Common myeloid progenitor, CD34-positive (primary cell): ENCODE measurements at regions not wholly inside any gene's neighbourhood (a gene's known extent, or its start where the extent isn't known, plus 50 kb on each side); places are given as distances from the start of the nearest gene placed in this dataset.

Experiments used
- CTCF ChIA-PET: fragments of 350-600 bp; sonication (Branson Sonifier 250); formaldehyde crosslinking; loops from one replicate; lab custom pipeline; 2021; ENCODE audit warnings: antibody characterized with exemption; lab: Charles Lee
- POLR2A ChIA-PET: fragments of 350-600 bp; sonication (Branson Sonifier 250); formaldehyde crosslinking; loops from one replicate; lab custom pipeline; 2021; ENCODE audit warnings: antibody characterized with exemption; lab: Charles Lee
- DNase-seq, 3 donors: peaks; one replicate each; pipeline versions ENCODE4 v3.0.0 to v3.0.0-alpha.2; 2013
- H3K27ac ChIP-seq, 2 experiments: 1 replicate in 1 of 2; 2 replicates in 1 of 2; pipeline ENCODE4 v1.7.0; 2013; ENCODE audit warnings: inconsistent platforms in 2 of 2, low read length in 2 of 2, mild to moderate bottlenecking in 2 of 2, low read depth in 1 of 2, moderate library complexity in 1 of 2; ENCODE audit not compliant: severe bottlenecking in 2 of 2, insufficient read depth in 1 of 2, poor library complexity in 1 of 2
- H3K27me3 ChIP-seq, 5 experiments: replicated peaks in 2 of 5; 1 replicate in 3 of 5; 2 replicates in 2 of 5; pipeline versions ENCODE4 v1.6.1 to v1.7.0; 2013; ENCODE audit warnings: low read length in 4 of 5, mild to moderate bottlenecking in 2 of 5, moderate library complexity in 2 of 5, inconsistent platforms in 1 of 5; ENCODE audit not compliant: insufficient read depth in 5 of 5, control insufficient read depth in 4 of 5
- H3K36me3 ChIP-seq, 4 experiments: 1 replicate in 2 of 4; 2 replicates in 2 of 4; pipeline versions ENCODE4 v1.6.1 to v1.7.0; 2013; ENCODE audit warnings: low read length in 3 of 4, control low read depth in 1 of 4, mild to moderate bottlenecking in 1 of 4; ENCODE audit not compliant: control insufficient read depth in 4 of 4, insufficient read depth in 4 of 4
- H3K4me1 ChIP-seq, 4 experiments: 1 replicate in 3 of 4; 2 replicates in 1 of 4; pipeline versions ENCODE4 v1.6.1 to v1.7.1; 2013; ENCODE audit warnings: low read length in 3 of 4, mild to moderate bottlenecking in 3 of 4, control low read depth in 1 of 4, inconsistent platforms in 1 of 4, moderate library complexity in 1 of 4; ENCODE audit not compliant: control insufficient read depth in 4 of 4, insufficient read depth in 4 of 4; ENCODE audit errors: control extremely low read depth in 1 of 4
- H3K4me3 ChIP-seq, 7 experiments: 1 replicate in 4 of 7; 2 replicates in 3 of 7; pipeline versions ENCODE4 v1.5.1 to v1.7.0; 2013; ENCODE audit warnings: mild to moderate bottlenecking in 7 of 7, low read length in 6 of 7, moderate library complexity in 6 of 7, inconsistent platforms in 2 of 7, low read depth in 2 of 7, control low read depth in 1 of 7; ENCODE audit not compliant: insufficient read depth in 4 of 7, control insufficient read depth in 1 of 7; ENCODE audit errors: extremely low read depth in 1 of 7
- H3K9me3 ChIP-seq, 5 experiments: 1 replicate in 4 of 5; 2 replicates in 1 of 5; pipeline versions ENCODE4 v1.6.1 to v1.7.1; 2013; ENCODE audit warnings: low read length in 4 of 5, mild to moderate bottlenecking in 2 of 5, inconsistent platforms in 1 of 5, low read depth in 1 of 5, moderate library complexity in 1 of 5; ENCODE audit not compliant: control insufficient read depth in 4 of 5, insufficient read depth in 2 of 5; ENCODE audit errors: control extremely low read depth in 1 of 5
- WGBS: methylation state at CpG from one replicate; pipeline ENCODE4 v1.1.5; 2013; ENCODE audit not compliant: insufficient coverage; 5-methylcytosine and 5-hydroxymethylcytosine counted together

DNA sequence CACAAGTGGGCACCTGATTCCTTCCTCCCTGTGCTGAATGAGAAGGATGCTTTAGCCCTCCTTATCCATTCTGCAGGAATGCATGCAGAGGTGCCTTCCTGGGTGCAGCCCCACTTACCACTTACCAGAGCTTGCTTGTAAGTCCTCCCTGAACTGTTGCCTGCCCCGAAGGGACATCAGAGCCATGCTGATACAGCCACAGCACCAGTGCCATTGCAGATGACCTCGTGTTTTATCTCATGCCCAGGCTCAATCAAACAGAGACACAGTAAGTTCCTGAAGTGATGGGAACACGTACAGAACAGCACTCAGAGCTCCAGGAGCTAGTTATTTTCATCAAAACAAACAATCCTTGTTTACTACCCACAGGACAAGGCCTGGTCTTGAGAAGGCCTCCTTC lies 81.9 kb downstream of the ATP1A1 start:
- ChIA-PET CTCF (no interaction called here), POLR2A (no interaction called here)
- no peak overlapping the region for H3K4me3 ChIP-seq
- no peaks in the 10 kb centered on the region for H3K4me1 ChIP-seq
- 97% methylated on average over 3 of the region's 3 CpGs for WGBS
- DNase-seq: no peak
- H3K27me3 ChIP-seq: no peaks in the 10 kb centered on the region
- H3K9me3 ChIP-seq: no peaks in the 10 kb centered on the region
- H3K27ac ChIP-seq: no peak overlapping the region
- no peaks in the 10 kb centered on the region for H3K36me3 ChIP-seq

DNA sequence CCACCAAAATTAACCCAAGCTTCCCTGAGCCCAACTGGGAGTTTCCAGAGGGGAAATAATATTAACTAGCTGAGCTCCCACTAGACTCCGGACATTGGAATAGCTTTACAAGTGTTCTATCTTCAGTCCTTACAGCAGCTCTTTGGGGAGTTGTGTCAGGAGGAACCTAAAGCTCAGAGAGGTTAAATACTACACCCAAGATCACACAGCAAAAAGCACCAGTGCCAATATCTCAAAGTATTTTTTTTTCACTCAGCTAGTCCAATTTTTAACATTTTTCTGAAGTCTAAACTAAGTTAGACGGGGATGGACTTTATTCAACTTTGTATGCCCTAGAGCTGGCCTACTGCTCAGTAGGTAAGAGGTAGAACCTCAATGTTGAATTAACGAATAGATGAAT lies 82.5 kb downstream of the ATP1A1 start:
- no peaks in the 10 kb centered on the region for H3K4me1 ChIP-seq
- DNase-seq: no peak
- no peak overlapping the region for H3K27ac ChIP-seq
- no peaks in the 10 kb centered on the region for H3K9me3 ChIP-seq
- POLR2A ChIA-PET: no interaction called here
- CTCF ChIA-PET: interaction anchor here (1.2 kb wide), 1 partner anchor 29 kb away, joined by 3 read pairs; no protein-coding TSS in a partner anchor
- 100% methylated on average over 3 of the region's 3 CpGs for WGBS
- no peaks in the 10 kb centered on the region for H3K27me3 ChIP-seq
- H3K36me3 ChIP-seq: no peaks in the 10 kb centered on the region
- no peak overlapping the region for H3K4me3 ChIP-seq

DNA sequence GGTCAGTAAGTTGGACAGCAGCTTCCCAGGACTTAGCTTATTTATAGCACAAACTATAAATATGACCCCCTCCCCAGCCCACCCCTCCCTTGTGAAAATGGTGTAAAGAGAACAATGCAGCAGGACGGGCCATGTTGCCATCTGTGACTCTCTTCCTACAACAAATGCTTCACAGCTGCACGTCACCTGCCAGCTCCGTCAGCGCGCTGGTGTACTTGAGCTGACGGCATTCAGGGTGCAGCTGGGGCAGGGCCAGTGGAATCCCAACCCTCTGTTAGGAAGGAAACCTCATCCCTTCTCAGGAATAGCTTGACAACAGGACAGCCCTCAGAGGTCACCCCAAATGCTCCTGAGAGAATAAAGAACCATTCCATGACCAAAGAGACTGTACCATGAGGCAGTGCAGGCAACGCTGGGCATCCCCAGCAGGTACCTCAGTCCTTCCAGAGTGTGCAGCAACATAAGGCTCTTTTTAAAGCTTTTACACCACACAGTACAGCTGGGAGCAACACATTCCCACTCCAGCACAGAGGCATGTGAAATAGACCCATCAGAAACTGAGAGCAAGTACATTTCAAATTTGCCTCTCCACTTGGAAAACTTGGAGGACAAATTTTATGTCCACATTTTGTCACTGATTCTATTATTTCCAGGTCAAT lies 85.0 kb downstream of the ATP1A1 start:
- WGBS: 100% methylated on average over 6 of the region's 7 CpGs
- no peaks in the 10 kb centered on the region for H3K4me1 ChIP-seq
- H3K9me3 ChIP-seq: no peaks in the 10 kb centered on the region
- no peak for DNase-seq
- no peaks in the 10 kb centered on the region for H3K27me3 ChIP-seq
- CTCF ChIA-PET: no interaction called here
- H3K27ac ChIP-seq: no peak overlapping the region
- POLR2A ChIA-PET: no interaction called here
- no peak overlapping the region for H3K4me3 ChIP-seq
- H3K36me3 ChIP-seq: no peaks in the 10 kb centered on the region

DNA sequence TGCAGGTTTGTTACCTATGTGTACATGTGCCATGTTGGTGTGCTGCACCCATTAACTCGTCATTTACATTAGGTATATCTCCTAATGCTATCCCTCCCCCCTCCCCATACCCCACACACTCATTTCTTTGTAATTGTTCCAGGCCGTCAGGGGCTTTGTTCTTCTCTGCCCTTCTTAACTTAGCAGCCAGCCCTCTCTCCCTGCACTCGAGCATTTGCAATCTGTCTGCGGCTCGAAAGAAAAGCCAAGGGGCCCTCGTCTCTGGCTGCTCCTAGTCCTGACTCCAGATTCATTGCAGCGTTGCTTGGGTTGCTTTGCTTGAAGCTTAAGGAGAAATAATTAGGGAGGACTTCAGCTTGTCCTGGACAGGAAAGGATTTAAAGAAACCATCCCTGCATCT lies 85.7 kb downstream of the ATP1A1 start:
- Histone ChIP-seq H3K4me3 (no peak overlapping the region), H3K27ac (no peak overlapping the region), H3K27me3 (no peaks in the 10 kb centered on the region), H3K4me1 (no peaks in the 10 kb centered on the region), H3K9me3 (no peaks in the 10 kb centered on the region), H3K36me3 (no peaks in the 10 kb centered on the region)
- no peak for DNase-seq
- CTCF ChIA-PET: no interaction called here
- WGBS: 100% methylated on average over 5 of the region's 7 CpGs
- POLR2A ChIA-PET: no interaction called here

DNA sequence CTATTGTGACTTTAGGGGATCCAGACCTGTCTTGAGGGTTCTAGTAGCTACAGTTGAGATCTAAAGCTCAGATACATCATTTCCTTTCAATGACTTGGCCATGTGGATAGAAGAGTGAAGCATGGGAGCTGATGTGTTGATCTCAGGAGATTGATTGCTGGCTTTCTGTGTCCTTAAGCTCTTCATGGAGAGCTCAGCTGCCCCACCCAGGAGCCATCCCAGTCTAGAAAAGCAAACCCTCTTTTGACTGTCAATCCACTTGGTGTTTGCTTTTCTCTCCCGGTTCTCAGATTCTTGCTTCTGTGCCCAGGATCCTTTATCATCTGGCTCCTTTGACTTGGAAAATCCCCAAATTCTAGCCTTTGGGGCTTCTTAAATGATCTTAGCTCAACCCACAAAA lies 87.2 kb downstream of the ATP1A1 start:
- ChIA-PET POLR2A (no interaction called here), CTCF (no interaction called here)
- WGBS: 100% methylated on average over 1 of the region's 1 CpG
- H3K4me1 ChIP-seq: no peaks in the 10 kb centered on the region
- H3K9me3 ChIP-seq: no peaks in the 10 kb centered on the region
- no peak overlapping the region for H3K4me3 ChIP-seq
- no peak for DNase-seq
- no peaks in the 10 kb centered on the region for H3K36me3 ChIP-seq
- peaks cover 0 to 3% (median 0%) of the 10 kb centered on the region in 5 experiments for H3K27me3 ChIP-seq
- H3K27ac ChIP-seq: no peak overlapping the region

DNA sequence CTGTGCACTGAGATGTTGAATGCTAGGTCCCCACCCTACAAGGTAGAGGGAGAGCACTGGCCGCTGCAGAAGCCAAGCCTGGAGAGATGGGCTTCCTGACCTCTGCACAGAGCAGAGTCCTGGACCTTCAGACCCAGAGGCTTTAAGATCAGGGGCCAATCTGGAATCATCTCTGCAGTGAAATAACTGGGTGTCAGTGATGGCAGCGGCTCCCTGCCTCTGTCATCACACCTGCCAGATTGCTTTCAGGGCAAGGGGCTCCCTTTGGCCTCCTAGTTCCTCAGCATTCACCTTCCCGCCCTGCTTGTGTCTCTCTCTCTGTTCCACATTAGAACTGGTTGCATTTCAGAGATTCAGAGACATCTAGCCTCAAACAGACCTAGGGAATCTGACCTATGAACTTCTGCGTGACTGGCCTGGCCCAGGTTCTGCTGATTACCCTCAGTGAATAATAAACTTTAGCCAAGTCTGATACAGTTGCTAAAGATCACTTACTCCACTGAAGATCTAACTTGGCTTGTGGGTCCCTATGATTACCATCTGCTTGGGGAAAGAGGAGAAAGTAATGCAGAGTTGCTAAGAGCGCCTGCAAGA lies 87.8 kb downstream of the ATP1A1 start:
- DNase-seq: no peak
- ChIA-PET POLR2A (no interaction called here), CTCF (interaction anchor here (0.9 to 2.6 kb wide), 3 partner anchors 9 to 24 kb away, joined by 3 to 11 read pairs (median 3); no protein-coding TSS in a partner anchor)
- peaks cover 0 to 3% (median 0%) of the 10 kb centered on the region in 5 experiments for H3K27me3 ChIP-seq
- H3K36me3 ChIP-seq: no peaks in the 10 kb centered on the region
- no peaks in the 10 kb centered on the region for H3K4me1 ChIP-seq
- 100% methylated on average over 4 of the region's 5 CpGs for WGBS
- H3K4me3 ChIP-seq: no peak overlapping the region
- no peaks in the 10 kb centered on the region for H3K9me3 ChIP-seq
- H3K27ac ChIP-seq: no peak overlapping the region

DNA sequence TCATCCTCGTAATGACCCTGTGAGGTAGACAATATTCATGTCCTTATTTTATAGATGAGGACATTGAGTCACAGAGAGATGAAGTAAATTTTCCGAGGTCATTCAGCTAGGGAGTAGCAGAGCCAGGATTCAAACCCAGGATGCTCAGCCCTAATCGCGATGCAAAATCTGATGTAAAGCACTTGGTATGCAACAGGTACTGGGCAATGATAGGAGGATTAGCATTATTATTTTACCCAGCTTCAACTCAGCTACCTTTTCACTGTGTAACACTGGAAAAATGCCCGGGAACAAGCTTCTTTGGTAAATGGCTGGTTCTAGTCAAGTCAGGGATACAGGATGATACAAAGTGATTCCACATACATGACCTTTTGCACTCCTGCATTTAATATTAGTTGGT lies 88.7 kb downstream of the ATP1A1 start:
- peaks cover 0 to 5% (median 0%) of the 10 kb centered on the region in 5 experiments for H3K27me3 ChIP-seq
- POLR2A ChIA-PET: no interaction called here
- no peaks in the 10 kb centered on the region for H3K4me1 ChIP-seq
- no peaks in the 10 kb centered on the region for H3K9me3 ChIP-seq
- CTCF ChIA-PET: interaction anchor here (0.9 to 2.6 kb wide), 3 partner anchors 10 to 23 kb away, joined by 3 to 11 read pairs (median 3); no protein-coding TSS in a partner anchor
- no peak overlapping the region for H3K4me3 ChIP-seq
- WGBS: 100% methylated on average over 3 of the region's 5 CpGs
- H3K27ac ChIP-seq: no peak overlapping the region
- DNase-seq: no peak
- no peaks in the 10 kb centered on the region for H3K36me3 ChIP-seq
